HG03066 (cell line): ENCODE measurements at regions not wholly inside any gene's neighbourhood (a gene's known extent, or its start where the extent isn't known, plus 50 kb on each side); places are given as distances from the start of the nearest gene placed in this dataset.
"Not testable (repeated sequence)": the region's sequence is repeated elsewhere in the genome, so short reads cannot be mapped to it uniquely, and the experiment has no call there.

Experiments
- ATAC-seq: cut with Tn5 transposase; IDR thresholded peaks from one replicate; pipeline ENCODE4 v1.9.1; 2021; ENCODE audit warnings: low read depth; ENCODE audit not compliant: unreplicated experiment

GRCh38 chr14:48247977-48248376 is 572.6 kb upstream of the MDGA2 start:
- no peak for ATAC-seq

- ATAC-seq = no peak
These were observed 568.5 kb upstream of the MDGA2 start for GRCh38 chr14:48243900-48244299.

- ATAC-seq = no peak
These were observed 553.7 kb upstream of the MDGA2 start for GRCh38 chr14:48229091-48229490.

GRCh38 chr14:48193893-48194292 is 518.5 kb upstream of the MDGA2 start:
- no peak for ATAC-seq

GRCh38 chr14:48149624-48150023 is 474.2 kb upstream of the MDGA2 start:
- not testable (repeated sequence) for ATAC-seq

- ATAC-seq = no peak
These were observed 465.4 kb upstream of the MDGA2 start for GRCh38 chr14:48140804-48141203.

- ATAC-seq = no peak
These were observed 454.1 kb upstream of the MDGA2 start for GRCh38 chr14:48129472-48129871.

- no peak for ATAC-seq
These were observed 452.3 kb upstream of the MDGA2 start for GRCh38 chr14:48127674-48128073.

GRCh38 chr14:48125654-48126053 is 450.2 kb upstream of the MDGA2 start:
- no peak for ATAC-seq

DNA sequence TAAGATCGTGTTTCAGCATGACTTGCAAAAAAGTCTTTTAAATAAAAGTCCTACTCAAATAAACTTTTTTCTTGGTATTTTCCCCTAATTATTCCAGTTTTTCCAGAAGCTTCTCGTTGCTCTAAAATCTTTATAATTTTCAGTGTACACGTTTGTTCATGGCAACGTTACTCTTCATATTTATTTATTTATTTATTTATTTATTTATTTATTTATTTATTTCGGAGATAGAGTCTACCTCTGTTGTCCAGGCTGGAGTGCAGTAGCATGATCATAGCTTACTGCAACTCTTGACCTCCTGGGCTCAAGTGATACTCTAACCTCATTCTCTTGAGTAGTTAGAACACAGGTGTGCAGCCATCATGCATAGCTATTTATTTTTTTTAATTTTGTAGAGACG is 438.3 kb upstream of the MDGA2 start:
- ATAC-seq = no peak

DNA sequence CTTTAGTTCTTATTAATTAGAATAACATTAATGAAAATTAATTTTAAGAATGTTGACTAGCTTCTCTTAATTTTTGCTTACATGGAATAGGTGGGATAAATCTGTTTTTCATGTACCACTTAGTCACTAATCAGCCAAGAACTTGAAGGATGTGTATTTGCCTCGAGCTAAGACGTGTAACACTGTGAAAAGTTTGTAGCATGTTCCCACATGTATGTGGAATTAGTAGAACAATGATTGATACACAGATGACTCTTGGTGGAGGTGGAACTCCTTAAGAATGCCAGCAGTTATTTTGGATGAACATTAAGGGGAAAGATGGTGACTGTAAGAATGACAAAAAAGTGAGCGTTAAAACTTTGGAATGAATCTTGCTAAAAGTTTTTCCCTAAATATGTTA is 435.7 kb upstream of the MDGA2 start:
- ATAC-seq = no peak

- no peak for ATAC-seq
These were observed 432.2 kb upstream of the MDGA2 start for GRCh38 chr14:48107646-48108045.

DNA sequence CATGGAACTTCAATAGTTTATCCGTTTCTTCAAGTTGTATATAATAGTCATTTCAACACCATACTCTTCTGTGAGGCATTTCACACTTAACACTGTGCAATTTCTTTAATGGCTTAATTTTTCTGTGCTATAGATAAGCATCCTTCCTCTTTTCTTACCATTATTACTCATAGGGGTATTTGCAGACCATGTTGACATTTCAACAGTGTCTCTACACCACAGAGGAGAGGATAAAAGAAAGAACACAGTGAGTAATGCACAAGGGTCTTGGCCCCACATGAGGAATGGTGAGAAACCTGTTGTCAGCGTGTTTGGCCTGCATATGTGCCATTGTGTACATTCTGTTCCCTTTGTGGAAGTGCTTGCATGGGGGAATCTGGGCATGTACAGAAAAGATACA is 421.5 kb upstream of the MDGA2 start:
- no peak for ATAC-seq

DNA sequence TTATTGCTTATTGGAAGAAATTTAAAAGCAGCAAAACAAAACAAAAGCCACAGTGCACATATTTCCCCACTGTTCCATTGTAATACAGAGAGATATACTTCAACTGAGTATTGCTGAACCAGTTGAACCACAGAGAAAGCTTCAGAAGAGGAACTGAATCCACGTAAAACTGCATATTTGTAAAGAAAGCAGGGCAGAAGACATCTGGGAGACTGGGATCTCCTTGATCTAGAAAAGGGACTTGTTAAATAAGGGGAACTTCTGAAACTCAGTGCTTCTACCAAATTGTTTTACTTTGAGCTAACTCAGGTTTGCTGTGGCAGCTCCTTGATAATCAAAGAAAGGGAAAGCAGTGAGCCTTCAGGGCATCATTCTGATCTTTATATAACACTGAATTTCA is 411.1 kb upstream of the MDGA2 start:
- no peak for ATAC-seq

- ATAC-seq = no peak
These were observed 400.1 kb upstream of the MDGA2 start for GRCh38 chr14:48075487-48075886.

- no peak for ATAC-seq
These were observed 377.6 kb upstream of the MDGA2 start for GRCh38 chr14:48052973-48053372.

DNA sequence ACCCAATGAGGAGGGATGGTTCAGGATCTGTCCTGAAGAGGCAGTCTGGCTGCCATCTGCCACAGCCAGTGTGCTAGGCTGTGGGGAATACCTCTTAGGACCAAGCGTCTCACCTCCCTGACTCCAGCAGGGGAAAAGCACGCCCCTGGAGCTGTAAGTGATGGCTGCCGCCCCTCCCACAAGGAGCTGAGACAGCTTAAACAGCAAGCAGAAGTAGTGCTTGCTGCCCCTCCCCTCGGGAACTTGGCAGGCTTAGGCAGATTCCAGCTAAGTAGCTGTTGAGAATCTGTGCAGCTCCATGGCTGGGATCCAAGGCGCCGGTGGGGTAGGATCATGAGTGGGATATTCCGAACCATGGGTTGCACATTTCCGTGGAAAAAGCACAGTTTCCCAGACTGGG is 360.4 kb upstream of the MDGA2 start:
- no peak for ATAC-seq

GRCh38 chr14:48027115-48027514 is 351.7 kb upstream of the MDGA2 start:
- no peak for ATAC-seq

DNA sequence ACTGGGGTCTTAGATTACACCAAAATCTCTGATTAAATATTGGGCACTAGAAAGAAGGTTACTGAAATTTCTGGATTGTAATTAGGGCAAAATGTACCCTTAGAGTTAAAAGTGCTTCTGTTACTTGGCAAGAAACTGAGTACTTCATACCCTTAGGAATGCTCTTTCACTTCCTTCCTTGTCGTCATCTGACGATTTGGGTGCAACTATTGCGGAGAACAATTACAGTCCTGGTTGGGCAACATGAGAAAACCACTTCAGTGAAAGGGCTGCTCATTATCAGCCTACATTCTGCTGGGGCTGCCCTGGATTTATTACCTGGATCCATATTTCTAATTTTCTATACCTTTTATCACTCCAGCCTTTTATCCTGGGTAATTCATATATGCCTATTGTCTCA is 348.5 kb upstream of the MDGA2 start:
- ATAC-seq = no peak

- not testable (repeated sequence) for ATAC-seq
These were observed 336.1 kb upstream of the MDGA2 start for GRCh38 chr14:48011484-48011883.

DNA sequence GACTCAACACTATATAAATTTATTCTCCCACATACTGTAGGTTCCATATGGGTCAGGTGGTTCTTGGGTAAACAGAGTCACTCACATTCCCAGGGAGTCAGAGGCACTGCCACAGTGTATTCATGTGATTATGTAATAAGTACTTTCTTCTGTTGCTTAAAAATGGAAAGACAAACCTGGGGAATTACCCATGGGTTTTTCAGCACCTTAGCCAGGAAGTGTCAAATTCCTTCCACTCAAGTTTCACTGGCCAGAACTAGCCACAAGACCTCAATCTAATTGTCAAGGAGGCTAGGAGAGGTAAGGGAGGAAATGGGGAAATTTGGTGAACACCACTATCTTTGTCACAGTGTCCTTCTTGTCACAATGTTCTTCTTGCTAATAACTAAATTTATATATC is 333.2 kb upstream of the MDGA2 start:
- no peak for ATAC-seq

- no peak for ATAC-seq
These were observed 330.6 kb upstream of the MDGA2 start for GRCh38 chr14:48005986-48006385.

DNA sequence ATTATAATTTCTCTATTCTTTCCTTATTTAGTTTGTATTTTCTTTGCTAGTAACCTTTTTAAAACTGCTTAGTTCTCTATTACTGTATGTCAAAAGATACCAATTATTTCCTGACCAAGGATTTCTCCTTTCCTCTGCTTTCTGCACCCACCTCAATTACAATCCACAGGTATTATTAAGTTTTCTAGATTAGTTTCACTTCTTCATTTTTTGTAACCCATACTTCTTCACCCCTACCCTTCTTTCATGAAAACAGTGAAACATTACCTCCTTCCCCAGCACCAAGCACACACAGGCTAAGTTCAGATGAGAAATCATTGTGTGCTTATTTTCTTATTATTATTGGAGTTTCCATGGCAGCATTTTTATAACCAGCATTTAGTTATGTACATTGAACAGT is 318.5 kb upstream of the MDGA2 start:
- ATAC-seq = no peak

- ATAC-seq = no peak
These were observed 312.8 kb upstream of the MDGA2 start for GRCh38 chr14:47988175-47988574.
